Thoracic aorta (tissue), 2 donors: ENCODE measurements at regions not wholly inside any gene's neighbourhood (a gene's known extent, or its start where the extent isn't known, plus 50 kb on each side); places are given as distances from the start of the nearest gene placed in this dataset.
"Not testable (repeated sequence)": the region's sequence is repeated elsewhere in the genome, so short reads cannot be mapped to it uniquely, and the experiment has no call there.

Experiments
- ATAC-seq: fragments of 150-250 bp; one replicate; pipeline ENCODE4 v1.8.0; 2017; ENCODE audit warnings: low read depth; ENCODE audit not compliant: insufficient number of reproducible peaks, low FRiP score
- DNase-seq: peaks from one replicate; pipeline ENCODE4 v3.0.0-alpha.2; 2020; ENCODE audit warnings: low spot score
- H3K27ac ChIP-seq, 2 donors: fragments of 200-600 bp; sonication (generic); 1 replicate in 1 of 2; 2 replicates in 1 of 2; pipeline ENCODE4 v1.5.1; 2016; ENCODE audit warnings: mild to moderate bottlenecking in 2 of 2, moderate library complexity in 2 of 2
- H3K27me3 ChIP-seq: fragments of 200-600 bp; sonication (generic); replicated peaks from 2 replicates; pipeline ENCODE4 v1.6.0; 2016; ENCODE audit warnings: mild to moderate bottlenecking; ENCODE audit not compliant: insufficient read depth
- H3K36me3 ChIP-seq: fragments of 200-600 bp; sonication (generic); one replicate; pipeline ENCODE4 v1.5.1; 2016
- H3K4me1 ChIP-seq, 2 donors: fragments of 200-600 bp; sonication (generic); 1 replicate in 1 of 2; 2 replicates in 1 of 2; pipeline versions ENCODE4 v1.5.1 to v1.6.0; 2016; ENCODE audit warnings: low read depth in 2 of 2, mild to moderate bottlenecking in 1 of 2; ENCODE audit not compliant: control insufficient read depth in 1 of 2
- H3K4me3 ChIP-seq: fragments of 200-600 bp; sonication (generic); 2 replicates; pipeline ENCODE4 v1.5.1; 2016; ENCODE audit warnings: mild to moderate bottlenecking
- H3K9me3 ChIP-seq: fragments of 200-600 bp; sonication (generic); 2 replicates; pipeline ENCODE4 v1.5.1; 2016
- TF ChIP-seq, protein P1 (sequence below): fragments of 200-600 bp; sonication (generic); IDR thresholded peaks from one replicate; pipeline ENCODE4 v1.5.1; 2019; ENCODE audit warnings: antibody characterized with exemption

DNA sequence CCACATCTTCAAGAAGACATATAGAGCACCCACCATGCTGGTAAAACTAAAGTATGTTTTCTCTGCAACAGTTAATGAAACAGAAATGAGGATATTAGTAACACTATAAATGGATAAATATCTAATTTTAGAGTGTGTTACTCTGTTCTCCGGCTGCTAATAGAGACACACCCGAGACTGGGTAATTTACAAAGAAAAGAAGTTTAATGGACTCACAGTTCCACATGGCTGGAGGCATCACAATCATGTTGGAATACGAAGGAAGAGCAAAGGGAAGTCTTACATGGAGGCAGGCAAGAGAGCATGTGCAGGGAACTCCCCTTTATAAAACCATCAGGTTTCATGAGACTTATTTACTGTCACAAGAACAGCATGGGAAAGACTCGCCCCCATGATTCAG lies 287.2 kb downstream of the SRGAP2C start:
- H3K4me3 ChIP-seq, result no peak overlapping the region
- TF ChIP-seq, protein P1, sequence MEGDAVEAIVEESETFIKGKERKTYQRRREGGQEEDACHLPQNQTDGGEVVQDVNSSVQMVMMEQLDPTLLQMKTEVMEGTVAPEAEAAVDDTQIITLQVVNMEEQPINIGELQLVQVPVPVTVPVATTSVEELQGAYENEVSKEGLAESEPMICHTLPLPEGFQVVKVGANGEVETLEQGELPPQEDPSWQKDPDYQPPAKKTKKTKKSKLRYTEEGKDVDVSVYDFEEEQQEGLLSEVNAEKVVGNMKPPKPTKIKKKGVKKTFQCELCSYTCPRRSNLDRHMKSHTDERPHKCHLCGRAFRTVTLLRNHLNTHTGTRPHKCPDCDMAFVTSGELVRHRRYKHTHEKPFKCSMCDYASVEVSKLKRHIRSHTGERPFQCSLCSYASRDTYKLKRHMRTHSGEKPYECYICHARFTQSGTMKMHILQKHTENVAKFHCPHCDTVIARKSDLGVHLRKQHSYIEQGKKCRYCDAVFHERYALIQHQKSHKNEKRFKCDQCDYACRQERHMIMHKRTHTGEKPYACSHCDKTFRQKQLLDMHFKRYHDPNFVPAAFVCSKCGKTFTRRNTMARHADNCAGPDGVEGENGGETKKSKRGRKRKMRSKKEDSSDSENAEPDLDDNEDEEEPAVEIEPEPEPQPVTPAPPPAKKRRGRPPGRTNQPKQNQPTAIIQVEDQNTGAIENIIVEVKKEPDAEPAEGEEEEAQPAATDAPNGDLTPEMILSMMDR, result no peak
- ATAC-seq (no peak), DNase-seq (no peak)
- no peaks in the 10 kb centered on the region for H3K4me1 ChIP-seq
- no peaks in the 10 kb centered on the region for H3K36me3 ChIP-seq
- H3K9me3 ChIP-seq, result no peaks in the 10 kb centered on the region
- no peak overlapping the region for H3K27ac ChIP-seq
- no peaks in the 10 kb centered on the region for H3K27me3 ChIP-seq

DNA sequence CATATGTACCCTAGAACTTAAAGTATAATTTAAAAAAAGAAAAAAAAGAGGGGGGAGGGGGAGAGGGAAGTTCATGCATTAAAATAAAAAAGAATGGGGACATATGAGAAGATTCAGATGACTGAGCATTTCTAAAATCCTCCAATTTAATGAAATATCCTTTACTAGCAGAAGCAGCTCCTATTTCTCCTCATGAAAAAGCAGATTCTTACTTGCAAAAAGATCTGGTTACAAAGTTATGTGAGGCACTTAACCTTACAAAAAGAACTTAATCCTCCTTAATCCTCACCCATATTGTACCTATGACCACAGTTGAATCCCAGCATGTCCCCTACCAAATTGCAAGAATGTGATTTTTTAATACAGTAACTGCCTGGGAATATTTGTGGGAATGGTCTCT lies 298.5 kb downstream of the SRGAP2C start:
- Histone ChIP-seq H3K27ac (no peak overlapping the region), H3K4me3 (no peak overlapping the region), H3K4me1 (no peaks in the 10 kb centered on the region), H3K27me3 (no peaks in the 10 kb centered on the region), H3K9me3 (peaks cover 4% of the 10 kb centered on the region), H3K36me3 (no peaks in the 10 kb centered on the region)
- no peak for DNase-seq
- TF ChIP-seq, protein P1, result no peak
- no peak for ATAC-seq

DNA sequence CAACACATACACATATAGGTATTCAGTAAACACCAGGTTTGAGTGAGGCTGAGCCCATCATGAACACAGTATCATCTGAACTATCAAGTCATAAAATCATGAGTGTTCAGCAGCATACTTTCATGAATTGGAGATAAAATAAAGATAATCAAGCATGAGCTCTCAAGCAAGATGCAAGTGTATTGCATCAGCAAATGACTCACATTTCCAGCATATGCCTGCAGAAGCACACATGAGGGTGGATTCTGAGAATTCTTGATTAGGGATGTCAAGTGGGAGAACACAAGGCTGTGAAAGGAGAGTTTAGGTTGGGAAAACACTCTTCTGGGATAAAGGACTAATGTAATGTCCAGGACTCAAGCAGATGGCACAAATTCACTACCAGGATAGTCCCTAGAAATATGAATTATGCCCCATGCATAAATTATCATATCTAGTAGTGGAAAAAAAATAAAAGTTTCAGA lies 299.2 kb downstream of the SRGAP2C start:
- Histone ChIP-seq H3K36me3 (no peaks in the 10 kb centered on the region), H3K4me1 (no peaks in the 10 kb centered on the region), H3K27me3 (no peaks in the 10 kb centered on the region), H3K9me3 (peaks cover 4% of the 10 kb centered on the region), H3K27ac (no peak overlapping the region), H3K4me3 (no peak overlapping the region)
- TF ChIP-seq, protein P1, result no peak
- no peak for DNase-seq
- ATAC-seq, result no peak

DNA sequence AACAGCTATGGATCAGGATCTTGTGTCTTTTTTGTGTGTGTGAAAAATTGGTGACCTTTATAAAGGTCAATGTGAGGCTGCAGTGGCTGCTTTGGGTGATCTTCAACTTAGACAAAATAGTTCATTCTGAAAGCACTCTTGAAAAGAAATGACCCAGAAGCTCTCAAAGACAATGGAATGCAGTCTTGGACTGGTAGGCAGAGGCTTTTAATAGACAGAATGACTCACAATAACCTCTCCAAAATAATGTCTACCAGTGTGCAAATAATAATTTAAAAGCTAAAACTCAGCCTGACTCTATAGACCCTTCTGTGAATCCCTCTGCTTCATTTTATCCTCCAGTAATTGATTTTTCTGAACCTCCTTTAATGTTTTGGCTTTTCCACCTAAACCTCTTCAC lies 310.0 kb downstream of the SRGAP2C start:
- not testable (repeated sequence) for H3K4me3 ChIP-seq, H3K27ac ChIP-seq, ATAC-seq, H3K4me1 ChIP-seq, H3K9me3 ChIP-seq, H3K36me3 ChIP-seq, H3K27me3 ChIP-seq, DNase-seq

DNA sequence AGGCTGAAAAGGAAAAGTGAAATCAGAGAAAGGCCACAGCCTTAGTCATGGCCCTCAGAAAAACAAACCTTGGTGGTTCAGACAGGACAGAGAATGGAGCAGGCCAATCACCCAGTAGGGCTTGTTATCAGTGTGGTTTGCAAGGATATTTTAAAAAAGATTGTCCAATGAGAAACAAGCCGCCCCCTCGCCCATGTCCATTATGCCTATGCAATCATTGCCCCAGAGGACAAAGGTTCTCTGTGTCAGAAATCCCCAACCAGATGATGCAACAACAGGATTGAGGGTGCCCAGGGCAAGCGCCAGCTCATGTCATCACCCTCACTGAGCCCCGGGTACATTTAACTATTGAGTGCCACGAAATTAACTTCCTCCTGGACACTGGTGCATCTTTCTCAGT lies 326.7 kb downstream of the SRGAP2C start:
- not testable (repeated sequence) for H3K9me3 ChIP-seq, H3K36me3 ChIP-seq, DNase-seq, H3K4me1 ChIP-seq, H3K27me3 ChIP-seq, H3K27ac ChIP-seq, H3K4me3 ChIP-seq, ATAC-seq

DNA sequence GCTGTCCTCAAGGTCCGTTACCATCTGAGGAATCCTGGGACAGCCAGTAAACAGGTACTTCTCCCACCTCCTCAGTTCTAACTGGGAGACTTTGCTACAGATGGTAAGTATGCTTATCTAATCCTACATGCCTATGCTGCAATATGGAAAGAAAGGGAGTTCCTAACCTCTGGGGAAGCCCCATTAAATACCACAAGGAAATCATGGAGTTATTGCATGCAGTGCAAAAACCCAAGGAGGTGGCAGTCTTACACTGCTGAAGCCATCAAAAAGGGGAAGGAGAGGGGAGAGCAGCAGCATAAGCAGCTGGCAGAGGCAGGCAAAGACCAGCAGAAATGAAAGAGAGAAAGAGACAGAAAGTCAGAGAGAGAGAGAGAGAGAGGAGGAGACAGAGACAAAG lies 327.1 kb downstream of the SRGAP2C start:
- not testable (repeated sequence) for ATAC-seq, DNase-seq, H3K27me3 ChIP-seq, H3K36me3 ChIP-seq, H3K9me3 ChIP-seq, H3K4me1 ChIP-seq, H3K27ac ChIP-seq, H3K4me3 ChIP-seq

DNA sequence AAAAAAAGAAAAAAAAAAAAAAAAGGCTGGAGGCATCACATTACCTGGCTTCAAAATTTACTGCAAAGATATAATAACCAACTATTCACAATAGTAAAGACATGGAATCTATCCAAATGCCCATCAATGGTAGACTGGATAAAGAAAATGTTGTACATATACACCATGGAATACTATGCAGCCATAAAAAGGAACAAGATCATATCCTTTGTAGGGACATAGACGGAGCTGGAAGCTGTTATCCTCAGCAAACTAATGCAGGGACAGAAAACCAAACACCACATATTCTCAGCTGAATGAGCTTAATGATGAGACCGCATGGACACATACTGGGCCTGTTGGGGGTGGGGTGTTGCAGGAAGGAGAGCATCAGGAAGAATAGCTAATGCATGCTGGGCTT lies 330.5 kb downstream of the SRGAP2C start:
- TF ChIP-seq, protein P1, result no peak
- H3K36me3 ChIP-seq, result no peaks in the 10 kb centered on the region
- no peaks in the 10 kb centered on the region for H3K9me3 ChIP-seq
- peaks cover 0 to 10% of the 10 kb centered on the region in 2 donors for H3K4me1 ChIP-seq
- H3K27ac ChIP-seq, result no peak overlapping the region
- no peak overlapping the region for H3K4me3 ChIP-seq
- ATAC-seq, result no peak
- no peaks in the 10 kb centered on the region for H3K27me3 ChIP-seq
- no peak for DNase-seq
